HG02884 (cell line): ENCODE measurements at regions not wholly inside any gene's neighbourhood (a gene's known extent, or its start where the extent isn't known, plus 50 kb on each side); places are given as distances from the start of the nearest gene placed in this dataset.

ENCODE experiments used
- ATAC-seq: cut with Tn5 transposase; IDR thresholded peaks from one replicate; pipeline ENCODE4 v1.9.1; 2021; ENCODE audit warnings: mild to moderate bottlenecking, moderate library complexity; ENCODE audit not compliant: unreplicated experiment

- ATAC-seq: no peak
These were observed 53.0 kb upstream of the ZC3H15 start for GRCh38 chr2:186433040-186433439.

GRCh38 chr2:186433777-186434432 lies 52.2 kb upstream of the ZC3H15 start:
- no peak for ATAC-seq
